Anterior cingulate cortex (tissue), 58 donors: ENCODE measurements at regions not wholly inside any gene's neighbourhood (a gene's known extent, or its start where the extent isn't known, plus 50 kb on each side); places are given as distances from the start of the nearest gene placed in this dataset.

Source experiments
- DNase-seq, 58 donors: peaks; one replicate each; lab custom pipeline; 2025; lab: John Stamatoyannopoulos, UW

DNA sequence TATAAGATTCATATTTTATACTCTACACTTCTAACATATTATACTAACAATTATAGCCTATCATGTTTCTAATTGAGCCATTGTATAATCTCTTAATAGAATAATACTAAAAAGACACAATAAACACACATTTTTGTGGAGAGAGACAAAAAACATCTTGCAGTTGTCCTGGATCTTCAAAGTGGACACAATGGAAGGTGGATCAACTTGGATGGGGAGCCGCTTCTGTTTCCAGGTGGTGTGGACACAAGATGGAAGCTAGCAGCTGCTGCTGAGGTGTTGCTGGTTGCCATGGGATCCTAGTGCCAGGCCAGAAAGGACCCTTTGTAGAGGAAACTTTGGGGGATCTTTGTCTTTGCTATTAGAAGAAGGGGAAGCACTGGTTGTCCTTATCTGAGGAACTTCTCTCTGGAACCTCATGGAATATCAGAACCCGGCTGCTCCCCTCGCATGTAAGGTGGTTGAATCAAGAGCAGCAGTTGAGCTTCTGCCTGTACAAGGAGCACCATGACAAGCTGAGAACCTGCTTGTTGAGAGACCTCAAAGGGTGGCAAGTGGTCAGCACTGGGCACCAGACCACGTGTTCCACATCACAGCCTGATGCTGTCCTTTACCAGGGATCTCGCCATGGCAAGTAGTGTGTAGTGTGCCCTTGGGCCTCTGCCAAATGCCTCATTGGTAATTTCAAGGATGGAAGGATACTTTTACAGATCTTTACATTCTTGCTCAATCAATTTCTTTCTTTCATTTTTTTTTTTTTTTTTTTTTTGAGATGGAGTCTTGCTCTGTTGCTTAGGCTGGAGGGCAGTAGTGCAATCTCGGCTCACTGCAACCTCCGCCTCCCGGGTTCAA, 232.2 kb downstream of the MYCN start:
- no peak for DNase-seq

- no peak for DNase-seq
Observed at GRCh38 chr2:16171425-16171920, 231.1 kb downstream of the MYCN start.

- DNase-seq: no peak
Observed at GRCh38 chr2:16170675-16171424, 230.5 kb downstream of the MYCN start.

- DNase-seq: no peak
Observed at GRCh38 chr2:16169381-16169960, 229.1 kb downstream of the MYCN start.

DNA sequence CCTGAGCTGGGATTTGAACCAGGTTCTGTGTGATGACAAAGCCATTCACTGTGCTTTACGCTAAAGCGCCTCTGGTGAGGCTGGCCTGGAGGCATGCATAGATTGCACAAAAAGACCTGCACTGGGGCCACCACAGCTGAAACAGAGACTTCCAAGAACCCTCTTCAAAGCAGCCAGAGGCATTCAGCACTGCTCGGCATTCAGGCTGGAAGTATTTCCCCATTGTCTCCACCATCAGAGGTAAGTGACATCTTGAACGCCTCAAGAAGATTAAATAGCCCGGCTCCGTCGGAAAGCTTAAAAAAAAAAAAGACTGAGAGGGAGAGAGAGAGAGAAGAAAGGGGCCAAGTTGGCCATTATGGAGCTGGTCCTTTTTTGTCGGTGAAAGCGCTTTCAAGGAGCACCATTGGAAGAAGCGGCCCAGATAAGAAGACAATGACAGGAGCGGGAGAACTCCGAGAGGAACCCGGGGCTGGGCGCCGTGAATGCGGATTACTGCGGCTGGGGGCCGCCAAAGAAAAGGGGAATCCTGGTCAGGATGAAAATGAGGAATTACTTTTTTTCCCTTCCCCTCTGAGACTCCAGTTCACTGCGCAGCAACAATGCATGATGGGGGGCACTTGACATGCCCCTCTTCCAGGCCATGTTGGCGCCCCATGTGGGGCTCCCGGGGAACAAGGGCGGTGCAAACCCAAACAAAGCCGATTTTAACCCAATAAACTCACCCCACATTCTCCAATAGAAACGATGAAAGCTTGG, 228.3 kb downstream of the MYCN start:
- no peak for DNase-seq

DNA sequence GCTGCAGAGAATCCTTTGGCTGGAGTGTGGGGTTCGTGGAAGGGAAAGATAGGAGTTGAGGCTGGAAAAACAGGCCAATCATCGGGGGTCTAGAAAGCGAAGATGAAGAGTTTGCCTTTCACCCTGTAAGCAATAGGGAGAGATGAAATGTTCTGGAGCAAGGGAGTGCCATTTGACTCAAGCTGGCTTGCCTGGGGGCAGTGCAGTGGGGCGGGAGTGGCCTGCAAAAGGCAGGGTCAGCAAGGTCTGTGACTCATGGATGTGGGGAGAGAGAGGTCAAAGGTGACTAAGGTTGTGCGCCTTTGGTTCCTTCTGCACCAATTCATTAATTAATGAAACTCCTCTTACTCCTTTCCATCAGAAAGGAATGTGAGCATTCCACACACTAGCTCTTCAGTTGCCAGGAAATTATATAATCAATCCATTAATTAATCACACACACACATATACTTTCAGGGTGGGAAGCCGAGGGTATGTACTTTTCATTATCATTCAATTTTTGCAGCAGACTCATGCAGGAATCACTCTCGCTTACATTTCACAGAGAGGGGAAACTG, 227.6 kb downstream of the MYCN start:
- no peak for DNase-seq

- no peak for DNase-seq
Observed at GRCh38 chr2:16167451-16167861, 227.1 kb downstream of the MYCN start.

- DNase-seq: no peak
Observed at GRCh38 chr2:16166327-16166981, 226.1 kb downstream of the MYCN start.

DNA sequence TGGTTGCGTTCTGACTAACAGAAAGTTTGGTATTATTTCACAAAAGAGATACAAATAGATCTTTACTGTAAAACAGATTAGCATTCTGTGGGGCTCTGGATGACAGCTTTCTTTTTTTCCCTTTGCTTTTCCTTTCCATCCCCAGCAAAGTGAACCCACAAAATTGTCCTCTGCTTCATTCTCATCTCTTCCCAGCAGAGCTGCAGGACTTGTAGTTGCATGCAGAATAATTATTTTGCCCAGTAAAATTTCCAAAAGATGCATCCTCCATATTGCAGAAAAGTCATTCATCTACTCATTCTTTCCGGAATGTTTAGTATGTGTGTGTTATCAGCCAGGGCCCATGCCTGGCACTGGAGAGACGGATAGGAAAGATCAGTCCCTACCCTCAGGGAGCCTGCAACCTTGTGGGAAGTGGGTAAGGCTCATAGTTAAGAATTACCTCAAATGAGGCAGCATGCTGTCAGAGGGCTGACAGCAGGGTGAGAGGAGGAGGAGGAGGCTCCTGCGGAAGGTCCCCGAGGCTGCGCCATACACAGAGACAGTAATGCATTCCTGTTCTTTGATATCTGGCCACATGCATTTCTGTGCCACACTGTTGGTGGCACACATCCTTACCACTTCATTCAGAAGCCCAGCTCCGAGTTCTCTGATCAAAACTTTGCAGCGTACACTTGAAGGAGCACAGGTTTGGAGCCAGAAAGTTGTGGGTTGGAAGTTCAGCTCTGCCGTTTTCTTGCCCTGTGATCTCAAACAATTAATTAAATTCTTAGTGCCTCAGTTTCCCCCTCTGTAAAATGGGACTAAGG, 225.4 kb downstream of the MYCN start:
- no peak for DNase-seq

GRCh38 chr2:16162491-16163040, 222.2 kb downstream of the MYCN start:
- no peak for DNase-seq

GRCh38 chr2:16161768-16162490, 221.6 kb downstream of the MYCN start:
- no peak for DNase-seq

DNA sequence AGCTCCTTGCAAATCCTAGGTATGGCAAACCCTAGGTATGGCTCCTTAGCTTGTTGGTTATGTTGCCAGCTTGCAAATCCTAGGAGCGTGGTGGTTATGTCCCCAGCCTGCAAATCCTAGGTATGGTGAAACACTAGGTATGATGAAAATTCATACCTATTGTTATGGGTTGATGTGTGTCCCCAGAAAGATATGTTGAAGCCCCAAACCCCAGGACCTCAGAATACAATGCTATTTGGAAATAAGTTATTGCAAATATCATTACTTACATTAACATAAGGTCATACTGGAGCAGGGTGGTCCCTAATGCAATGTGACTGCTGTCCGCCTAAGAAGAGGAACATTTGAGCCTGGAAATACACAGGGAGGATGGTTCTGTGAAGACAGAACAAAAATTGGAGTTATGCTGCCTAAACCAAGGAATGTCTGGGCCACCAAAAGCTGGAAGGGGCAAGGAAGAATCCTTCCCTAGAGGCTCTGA, 220.8 kb downstream of the MYCN start:
- DNase-seq: no peak

- no peak for DNase-seq
Observed at GRCh38 chr2:16160281-16161084, 220.1 kb downstream of the MYCN start.

DNA sequence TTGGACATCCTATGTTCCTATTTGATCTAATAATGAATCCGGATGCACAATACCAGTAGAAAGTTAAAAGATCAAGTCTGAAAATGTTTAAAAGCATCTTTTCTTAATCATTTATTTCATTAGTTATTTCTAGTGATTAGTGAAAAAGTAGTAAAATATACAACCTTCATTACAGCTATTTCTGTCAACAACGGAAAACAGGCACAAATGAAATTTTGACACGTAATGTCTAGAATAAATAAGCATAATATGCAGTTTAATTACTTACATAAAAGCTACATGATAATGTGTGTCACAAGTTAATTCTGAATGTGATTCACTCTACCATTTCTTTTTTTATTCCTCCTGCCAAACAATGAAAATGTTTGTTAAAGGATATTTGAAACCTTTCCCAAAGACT, 216.1 kb downstream of the MYCN start:
- DNase-seq: no peak

DNA sequence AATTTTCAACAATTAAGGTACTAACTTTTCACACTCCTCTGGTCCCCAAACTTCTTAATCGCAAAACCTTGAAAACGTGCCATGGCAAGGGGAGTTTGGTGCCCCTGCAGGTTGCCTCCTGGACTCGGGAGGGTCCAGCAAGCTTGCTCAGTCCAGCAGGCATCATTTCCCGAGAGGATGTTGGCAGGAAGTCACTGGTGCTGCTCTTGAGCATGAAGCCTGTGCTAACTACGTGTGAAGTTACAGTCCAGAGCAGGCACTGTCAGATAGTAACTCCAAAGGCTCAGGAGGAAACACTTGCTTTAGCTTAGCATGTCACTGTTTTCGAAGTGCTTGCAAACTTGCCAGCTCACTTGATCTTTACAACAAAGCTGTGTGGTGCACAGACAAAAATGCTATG, 215.4 kb downstream of the MYCN start:
- no peak for DNase-seq

DNA sequence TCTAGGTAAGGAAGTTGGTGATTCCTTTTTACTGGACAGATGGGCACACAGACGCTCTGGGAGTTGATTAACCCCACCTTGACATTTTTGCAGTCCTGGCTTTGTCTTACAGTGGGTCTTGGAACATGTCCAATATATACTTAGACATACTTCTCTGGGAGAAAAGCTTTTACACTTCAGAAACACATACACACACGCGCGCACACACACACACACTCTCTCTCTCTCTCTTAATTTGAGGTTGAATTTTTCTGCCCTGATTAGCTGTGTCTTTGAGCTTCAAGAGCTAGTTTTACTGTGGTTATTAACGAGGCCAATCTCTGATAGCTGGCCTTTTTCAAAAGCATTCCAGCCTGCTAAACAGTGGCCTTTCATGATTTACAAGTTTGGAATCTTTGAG, 215.0 kb downstream of the MYCN start:
- no peak for DNase-seq
